Daoy (cell line): ENCODE measurements at regions not wholly inside any gene's neighbourhood (a gene's known extent, or its start where the extent isn't known, plus 50 kb on each side); places are given as distances from the start of the nearest gene placed in this dataset.
A peak's percentile ranks its signal among the peaks of the same experiment; 100 is the strongest.

Source experiments
- DNase-seq: peaks from one replicate; pipeline ENCODE4 v3.0.0-alpha.2; 2015; ENCODE audit warnings: low read depth

GRCh38 chr3:118550122-118550521 lies 484.5 kb downstream of the IGSF11 start:
- DNase-seq = no peak

GRCh38 chr3:118550556-118550955 lies 484.1 kb downstream of the IGSF11 start:
- DNase-seq = no peak

- no peak for DNase-seq
Observed at GRCh38 chr3:118554148-118554838, 480.4 kb downstream of the IGSF11 start.

GRCh38 chr3:118556983-118557382 lies 477.7 kb downstream of the IGSF11 start:
- no peak for DNase-seq

GRCh38 chr3:118557513-118557912 lies 477.1 kb downstream of the IGSF11 start:
- DNase-seq = no peak

- DNase-seq = no peak
Observed at GRCh38 chr3:118559286-118559685, 475.4 kb downstream of the IGSF11 start.

- no peak for DNase-seq
Observed at GRCh38 chr3:118564800-118565199, 469.8 kb downstream of the IGSF11 start.

- DNase-seq = no peak
Observed at GRCh38 chr3:118573912-118574311, 460.7 kb downstream of the IGSF11 start.

- no peak for DNase-seq
Observed at GRCh38 chr3:118577055-118577777, 457.4 kb downstream of the IGSF11 start.

- no peak for DNase-seq
Observed at GRCh38 chr3:118578559-118578958, 456.1 kb downstream of the IGSF11 start.

- peak; percentile 43 for DNase-seq
Observed at GRCh38 chr3:118587037-118587741, 447.5 kb downstream of the IGSF11 start.

- DNase-seq = peak; percentile 17
Observed at GRCh38 chr3:118587847-118588246, 446.8 kb downstream of the IGSF11 start.

GRCh38 chr3:118593277-118593670 lies 441.4 kb downstream of the IGSF11 start:
- DNase-seq = no peak

GRCh38 chr3:118597184-118597583 lies 437.5 kb downstream of the IGSF11 start:
- DNase-seq = no peak

GRCh38 chr3:118607915-118608820 lies 426.5 kb downstream of the IGSF11 start:
- DNase-seq = no peak

GRCh38 chr3:118618247-118619040 lies 416.2 kb downstream of the IGSF11 start:
- DNase-seq = no peak

GRCh38 chr3:118626453-118626852 lies 408.2 kb downstream of the IGSF11 start:
- DNase-seq = no peak

GRCh38 chr3:118628704-118629341 lies 405.8 kb downstream of the IGSF11 start:
- DNase-seq = peak; percentile 69

GRCh38 chr3:118629821-118630220 lies 404.8 kb downstream of the IGSF11 start:
- DNase-seq = no peak

GRCh38 chr3:118635711-118636110 lies 398.9 kb downstream of the IGSF11 start:
- DNase-seq = no peak
